Suppressor macrophage treated with lipopolysaccharide for 4 hours (primary cell): ENCODE measurements at regions not wholly inside any gene's neighbourhood (a gene's known extent, or its start where the extent isn't known, plus 50 kb on each side); places are given as distances from the start of the nearest gene placed in this dataset.

Experiments
- DNase-seq: peaks from one replicate; pipeline ENCODE4 v3.0.0-alpha.2; 2020

- no peak for DNase-seq
These were observed 263.8 kb upstream of the TNRC6C start for GRCh38 chr17:77694391-77695363.

- no peak for DNase-seq
These were observed 263.1 kb upstream of the TNRC6C start for GRCh38 chr17:77695386-77695785.

- DNase-seq: no peak
These were observed 262.3 kb upstream of the TNRC6C start for GRCh38 chr17:77696151-77696720.

- DNase-seq: no peak
These were observed 261.6 kb upstream of the TNRC6C start for GRCh38 chr17:77696721-77697460.

GRCh38 chr17:77697480-77698400 is 260.8 kb upstream of the TNRC6C start:
- DNase-seq: no peak

- no peak for DNase-seq
These were observed 259.4 kb upstream of the TNRC6C start for GRCh38 chr17:77698903-77699623.

GRCh38 chr17:77700165-77700881 is 258.2 kb upstream of the TNRC6C start:
- DNase-seq: no peak

- no peak for DNase-seq
These were observed 256.5 kb upstream of the TNRC6C start for GRCh38 chr17:77701996-77702395.

- DNase-seq: no peak
These were observed 254.3 kb upstream of the TNRC6C start for GRCh38 chr17:77704048-77704815.

- no peak for DNase-seq
These were observed 251.6 kb upstream of the TNRC6C start for GRCh38 chr17:77706938-77707337.

GRCh38 chr17:77707546-77707945 is 251.0 kb upstream of the TNRC6C start:
- DNase-seq: no peak

- DNase-seq: no peak
These were observed 250.5 kb upstream of the TNRC6C start for GRCh38 chr17:77708049-77708448.

GRCh38 chr17:77708936-77709335 is 249.6 kb upstream of the TNRC6C start:
- no peak for DNase-seq

- DNase-seq: no peak
These were observed 248.9 kb upstream of the TNRC6C start for GRCh38 chr17:77709594-77709993.

- no peak for DNase-seq
These were observed 245.9 kb upstream of the TNRC6C start for GRCh38 chr17:77712578-77712977.

- DNase-seq: no peak
These were observed 242.1 kb upstream of the TNRC6C start for GRCh38 chr17:77716289-77716926.

- DNase-seq: no peak
These were observed 240.4 kb upstream of the TNRC6C start for GRCh38 chr17:77717941-77718668.

GRCh38 chr17:77718669-77718961 is 239.9 kb upstream of the TNRC6C start:
- DNase-seq: no peak

GRCh38 chr17:77719806-77720205 is 238.7 kb upstream of the TNRC6C start:
- DNase-seq: no peak
